B cell (primary cell): ENCODE measurements at regions not wholly inside any gene's neighbourhood (a gene's known extent, or its start where the extent isn't known, plus 50 kb on each side); places are given as distances from the start of the nearest gene placed in this dataset.

Experiments
- ATAC-seq: fragments of 200-7000 bp; cut with Tn5 transposase; one replicate; pipeline ENCODE4 v1.10.0; 2021; ENCODE audit warnings: low read depth, mild to moderate bottlenecking, moderate number of reproducible peaks, moderate library complexity
- CTCF ChIA-PET: fragments of 350-600 bp; sonication (Branson Sonifier 250); formaldehyde crosslinking; loops from one replicate; lab custom pipeline; 2021; ENCODE audit warnings: antibody characterized with exemption, inconsistent platforms; lab: Charles Lee
- POLR2A ChIA-PET: fragments of 350-600 bp; sonication (Branson Sonifier 250); formaldehyde crosslinking; loops from one replicate; lab custom pipeline; 2021; ENCODE audit warnings: antibody characterized with exemption; lab: Charles Lee
- DNase-seq: peaks from one replicate; pipeline ENCODE4 v3.0.0; 2013
- H2AFZ ChIP-seq: 2 replicates; pipeline ENCODE4 v1.6.1; 2012; ENCODE audit warnings: mild to moderate bottlenecking, low read depth, low read length; ENCODE audit not compliant: insufficient read depth, poor library complexity, severe bottlenecking
- H3K27ac ChIP-seq, 2 donors: 1 replicate in 1 of 2; 2 replicates in 1 of 2; pipeline ENCODE4 v1.5.1; 2012 to 2013; ENCODE audit warnings: low read length in 2 of 2, mild to moderate bottlenecking in 2 of 2, moderate library complexity in 1 of 2
- H3K27me3 ChIP-seq, 4 experiments: fragments of 200-600 bp in 1 of 4; sonication (generic) in 1 of 4; replicated peaks in 1 of 4; 1 replicate in 2 of 4; 2 replicates in 2 of 4; pipeline versions ENCODE4 v1.6.1 to v1.7.0; 2013 to 2016; ENCODE audit warnings: low read length in 3 of 4, mild to moderate bottlenecking in 2 of 4, mixed read lengths in 1 of 4, moderate library complexity in 1 of 4; ENCODE audit not compliant: insufficient read depth in 4 of 4, control insufficient read depth in 3 of 4; ENCODE audit errors: control extremely low read depth in 1 of 4
- H3K36me3 ChIP-seq, 2 experiments: replicated peaks in 1 of 2; 1 replicate in 1 of 2; 2 replicates in 1 of 2; pipeline versions ENCODE4 v1.6.1 to v1.7.1; 2013; ENCODE audit warnings: low read length in 1 of 2; ENCODE audit not compliant: insufficient read depth in 2 of 2, control insufficient read depth in 1 of 2; ENCODE audit errors: control extremely low read depth in 1 of 2, extremely low read depth in 1 of 2
- H3K4me1 ChIP-seq, 2 donors: fragments of 200-600 bp in 1 of 2; sonication (generic) in 1 of 2; 1 replicate in 1 of 2; 2 replicates in 1 of 2; pipeline versions ENCODE4 v1.5.1 to v1.6.1; 2013 to 2017; ENCODE audit warnings: low read length in 2 of 2; ENCODE audit not compliant: control insufficient read depth in 2 of 2, insufficient read depth in 2 of 2
- H3K4me2 ChIP-seq: replicated peaks from 2 replicates; pipeline ENCODE3; 2012; ENCODE audit warnings: mild to moderate bottlenecking, low read depth, low read length; ENCODE audit not compliant: poor library complexity, severe bottlenecking
- H3K4me3 ChIP-seq, 5 experiments: fragments of 200-600 bp in 1 of 5; sonication (generic) in 1 of 5; 1 replicate in 3 of 5; 2 replicates in 2 of 5; pipeline versions ENCODE4 v1.5.1 to v1.7.0; 2011 to 2016; ENCODE audit warnings: low read length in 4 of 5, mild to moderate bottlenecking in 4 of 5, low read depth in 2 of 5, control low read depth in 1 of 5, moderate library complexity in 1 of 5; ENCODE audit not compliant: insufficient read depth in 1 of 5; ENCODE audit errors: control extremely low read depth in 1 of 5, extremely low read depth in 1 of 5
- H3K79me2 ChIP-seq: fragments of 200-600 bp; sonication (generic); one replicate; pipeline ENCODE4 v1.6.0; 2016; ENCODE audit warnings: low read length; ENCODE audit not compliant: control insufficient read depth, insufficient read depth
- H3K9ac ChIP-seq: fragments of 200-600 bp; sonication (generic); 2 replicates; pipeline ENCODE4 v1.6.1; 2017; ENCODE audit warnings: mild to moderate bottlenecking, low read length, moderate library complexity
- H3K9me3 ChIP-seq, 3 donors: one replicate each; pipeline versions ENCODE4 v1.6.1 to v1.7.1; 2013; ENCODE audit warnings: low read length in 2 of 3; ENCODE audit not compliant: control insufficient read depth in 2 of 3, insufficient read depth in 1 of 3; ENCODE audit errors: control extremely low read depth in 1 of 3
- H4K20me1 ChIP-seq: 2 replicates; pipeline ENCODE4 v1.6.0; 2012; ENCODE audit warnings: mild to moderate bottlenecking, low read length; ENCODE audit not compliant: insufficient read depth, control insufficient read depth, poor library complexity, severe bottlenecking
- H3K27ac Mint-ChIP-seq: one replicate; pipeline ENCODE4 v1.8.0; 2021; ENCODE audit warnings: mixed read lengths
- H3K27me3 Mint-ChIP-seq: one replicate; pipeline ENCODE4 v1.8.0; 2021; ENCODE audit warnings: mixed read lengths
- H3K4me1 Mint-ChIP-seq: one replicate; pipeline ENCODE4 v1.8.0; 2021; ENCODE audit warnings: mixed read lengths
- H3K4me3 Mint-ChIP-seq: one replicate; pipeline ENCODE4 v1.8.0; 2021; ENCODE audit warnings: mixed read lengths
- H3K9me3 Mint-ChIP-seq: one replicate; pipeline ENCODE4 v1.8.0; 2022; ENCODE audit warnings: mixed read lengths; ENCODE audit not compliant: insufficient read depth
- CTCF ChIP-seq: fragments of 200-600 bp; IDR thresholded peaks from one replicate; pipeline ENCODE4 v1.8.0; 2022; ENCODE audit warnings: antibody characterized with exemption, mild to moderate bottlenecking
- EZH2 ChIP-seq: IDR thresholded peaks from 2 replicates; pipeline ENCODE4 v1.6.1; 2012; ENCODE audit warnings: borderline replicate concordance, low read depth, mild to moderate bottlenecking, moderate library complexity, low read length; ENCODE audit not compliant: insufficient read depth, poor library complexity, severe bottlenecking
- WGBS: methylation state at CpG from one replicate; pipeline ENCODE4 v1.1.5; 2013; ENCODE audit warnings: missing lambda C conversion rate; ENCODE audit not compliant: insufficient coverage; 5-methylcytosine and 5-hydroxymethylcytosine counted together
- intact Hi-C: fragments of 100-400 bp; cut with micrococcal nuclease; formaldehyde crosslinking; loops from one replicate; pipeline ENCODE4 v1.10.0; 2022

GRCh38 chr10:44185315-44185666 is 199.6 kb downstream of the CXCL12 start:
- peaks cover 0 to 3% (median 0%) of the 10 kb centered on the region in 3 donors for H3K9me3 ChIP-seq
- Mint-ChIP-seq H3K27me3 (no peaks in the 10 kb centered on the region), H3K9me3 (no peaks in the 10 kb centered on the region), H3K4me3 (no peak overlapping the region), H3K4me1 (no peaks in the 10 kb centered on the region), H3K27ac (no peak overlapping the region)
- H3K79me2 ChIP-seq, result no peaks in the 10 kb centered on the region
- CTCF ChIA-PET, result no interaction called here
- H3K4me3 ChIP-seq, result no peak overlapping the region
- H2AFZ ChIP-seq, result no peak overlapping the region
- ATAC-seq, result no peak
- no peaks in the 10 kb centered on the region for H4K20me1 ChIP-seq
- no peak overlapping the region for H3K9ac ChIP-seq
- POLR2A ChIA-PET, result no interaction called here
- WGBS, result 100% methylated on average over 1 of the region's 6 CpGs
- no peaks in the 10 kb centered on the region for H3K4me1 ChIP-seq
- no peaks in the 10 kb centered on the region for H3K36me3 ChIP-seq
- no peak overlapping the region for H3K27ac ChIP-seq
- intact Hi-C loops, result no loop called here
- no peaks in the 10 kb centered on the region for H3K27me3 ChIP-seq
- DNase-seq, result no peak
- no peak for TF ChIP-seq EZH2
- TF ChIP-seq CTCF, result no peak
- no peak overlapping the region for H3K4me2 ChIP-seq

- Histone ChIP-seq H3K36me3 (no peaks in the 10 kb centered on the region), H3K79me2 (no peaks in the 10 kb centered on the region), H3K9ac (no peak overlapping the region), H3K4me3 (no peak overlapping the region), H3K9me3 (peaks cover 0 to 3% (median 0%) of the 10 kb centered on the region in 3 donors), H2AFZ (no peak overlapping the region), H3K27me3 (no peaks in the 10 kb centered on the region), H4K20me1 (no peaks in the 10 kb centered on the region), H3K4me2 (no peak overlapping the region), H3K27ac (no peak overlapping the region), H3K4me1 (no peaks in the 10 kb centered on the region)
- no peak for ATAC-seq
- CTCF ChIA-PET, result no interaction called here
- no peaks in the 10 kb centered on the region for H3K4me1 Mint-ChIP-seq
- TF ChIP-seq EZH2 (no peak), CTCF (no peak)
- no peak overlapping the region for H3K27ac Mint-ChIP-seq
- POLR2A ChIA-PET, result no interaction called here
- no peak for DNase-seq
- no peaks in the 10 kb centered on the region for H3K27me3 Mint-ChIP-seq
- intact Hi-C loops, result no loop called here
- no peak overlapping the region for H3K4me3 Mint-ChIP-seq
- no peaks in the 10 kb centered on the region for H3K9me3 Mint-ChIP-seq
- 93% methylated on average over 7 of the region's 7 CpGs for WGBS
These were observed 200.1 kb downstream of the CXCL12 start for GRCh38 chr10:44184633-44185314.
